CD4-positive, alpha-beta T cell treated with Interferon gamma for 1 hour (primary cell): ENCODE measurements at regions not wholly inside any gene's neighbourhood (a gene's known extent, or its start where the extent isn't known, plus 50 kb on each side); places are given as distances from the start of the nearest gene placed in this dataset.
"Not testable (repeated sequence)": the region's sequence is repeated elsewhere in the genome, so short reads cannot be mapped to it uniquely, and the experiment has no call there.

Source experiments
- DNase-seq: peaks from one replicate; pipeline ENCODE4 v3.0.0-alpha.2; 2020

DNA sequence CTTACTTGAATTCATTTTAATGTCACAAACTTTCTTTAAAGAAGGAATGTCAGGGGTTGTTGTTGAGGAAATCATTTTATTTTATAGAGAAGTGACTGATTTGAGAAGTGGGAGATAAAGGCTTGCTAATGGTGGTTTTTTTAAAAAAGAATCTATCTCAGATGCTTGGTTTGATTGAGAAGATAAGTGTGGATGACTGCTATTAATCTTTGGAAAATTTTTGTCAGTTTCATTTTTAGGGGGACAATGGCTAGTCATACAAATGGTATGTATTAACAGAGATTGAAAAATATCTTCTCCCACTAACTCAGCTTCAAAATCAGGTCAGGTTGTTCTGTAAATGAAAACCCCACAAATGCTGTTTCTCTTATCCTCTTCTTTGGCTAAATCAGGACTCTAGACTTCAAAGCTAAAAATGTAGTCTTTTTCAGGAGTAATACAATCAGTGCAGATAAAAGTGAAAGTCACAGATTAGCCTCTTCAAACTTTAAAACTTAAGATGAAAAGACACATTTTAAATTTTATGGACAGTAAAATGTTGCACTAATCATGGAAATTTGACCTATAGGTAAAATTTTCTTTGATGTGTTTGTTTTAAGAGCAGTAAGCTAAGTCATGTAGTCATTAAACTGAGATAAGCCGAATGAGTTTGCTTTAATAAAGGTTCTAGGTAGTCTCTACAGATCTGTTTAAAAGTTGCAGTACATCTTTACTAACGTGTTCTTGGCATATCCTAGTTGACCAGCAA lies 674.2 kb upstream of the VRK2 start:
- no peak for DNase-seq

DNA sequence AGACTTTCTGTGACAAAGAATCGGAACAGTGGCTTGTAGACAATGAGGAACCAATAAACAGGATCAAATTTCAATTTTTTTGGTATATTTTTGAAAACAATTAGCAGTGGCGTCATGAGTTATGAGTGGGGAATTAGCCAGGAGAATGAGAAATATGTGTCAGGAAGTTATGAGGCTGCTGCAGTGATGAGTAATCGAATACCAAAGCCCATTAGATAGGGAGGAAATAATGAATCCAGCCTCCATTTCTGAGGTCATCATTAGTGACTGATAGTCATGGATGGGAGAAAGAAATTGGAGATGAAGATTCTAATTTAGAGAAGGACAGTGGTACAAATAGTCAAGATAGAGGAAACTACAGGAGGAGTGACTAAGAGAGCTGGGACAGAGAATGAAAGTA lies 673.1 kb upstream of the VRK2 start:
- DNase-seq: no peak

DNA sequence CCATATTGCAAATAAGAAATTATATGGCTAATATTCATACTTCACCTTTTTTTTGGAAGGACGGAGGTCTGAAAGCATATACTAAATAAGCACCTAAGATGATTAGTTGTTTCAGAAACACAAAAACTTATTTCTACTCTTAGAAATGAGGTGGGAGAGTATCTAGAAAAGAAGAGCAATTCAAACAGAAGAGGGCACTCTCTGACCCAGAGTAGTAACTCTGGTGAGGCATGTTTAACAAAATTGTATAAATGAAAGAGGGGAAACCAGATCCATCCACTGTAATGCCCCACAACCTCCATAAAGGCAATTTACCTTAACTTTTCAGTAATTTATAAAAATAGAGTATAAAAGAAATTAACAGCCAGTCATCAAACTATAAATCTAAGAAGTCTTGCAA lies 669.6 kb upstream of the VRK2 start:
- no peak for DNase-seq

DNA sequence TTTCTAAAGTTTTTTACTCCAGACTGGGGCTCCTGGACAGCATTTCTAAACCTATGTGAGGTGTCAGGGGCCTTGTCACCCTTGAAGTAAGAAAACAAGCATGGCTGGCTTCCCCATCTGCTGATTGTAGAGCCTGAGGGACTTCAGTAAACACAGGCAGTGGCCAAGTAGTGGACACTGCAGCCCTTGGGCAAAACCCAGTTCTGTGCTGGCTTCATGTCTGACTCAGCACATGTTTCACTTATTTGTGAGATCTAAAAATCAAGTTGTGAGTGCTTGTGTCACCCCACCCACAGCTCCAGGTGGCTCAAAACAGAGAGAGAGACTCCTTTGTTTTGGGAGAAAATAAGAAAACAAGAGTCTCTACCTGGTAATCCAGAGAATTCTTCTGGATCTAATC lies 660.3 kb upstream of the VRK2 start:
- DNase-seq: no peak

DNA sequence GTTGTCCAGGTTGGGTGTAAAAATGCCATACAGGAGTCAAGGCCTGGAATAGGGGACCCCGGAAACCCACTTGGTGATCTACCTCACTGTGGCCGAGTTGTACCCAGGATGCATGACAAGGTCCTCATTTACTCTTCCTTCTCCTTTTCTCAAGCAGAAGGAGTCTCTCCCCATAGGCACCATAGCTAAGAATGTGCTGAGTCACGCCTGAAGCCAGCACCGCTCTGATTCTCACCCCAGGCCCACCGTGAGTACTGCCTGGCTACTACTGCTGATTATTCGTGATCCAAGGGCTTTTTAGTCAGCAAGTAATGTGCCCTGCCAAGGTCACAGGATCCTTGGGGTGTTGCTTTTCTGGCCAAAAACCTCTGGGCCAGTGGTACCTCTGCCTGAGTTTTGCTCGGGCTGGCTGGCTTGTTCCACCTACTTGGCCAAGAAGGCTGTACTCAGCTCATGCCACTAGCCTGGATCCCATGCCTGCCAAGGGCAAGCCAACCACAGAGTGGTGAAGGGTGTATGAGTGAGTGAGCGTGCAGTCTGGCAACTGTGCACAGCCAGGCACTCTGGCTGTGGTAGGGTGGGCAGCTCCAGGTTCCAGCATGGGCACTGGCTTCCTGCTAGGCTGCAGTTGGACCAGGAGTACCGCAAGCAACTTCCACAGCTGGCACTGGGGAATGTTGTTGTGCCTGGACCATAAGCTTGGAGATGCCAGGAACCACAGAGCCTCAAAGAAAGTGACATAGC lies 650.1 kb upstream of the VRK2 start:
- no peak for DNase-seq

DNA sequence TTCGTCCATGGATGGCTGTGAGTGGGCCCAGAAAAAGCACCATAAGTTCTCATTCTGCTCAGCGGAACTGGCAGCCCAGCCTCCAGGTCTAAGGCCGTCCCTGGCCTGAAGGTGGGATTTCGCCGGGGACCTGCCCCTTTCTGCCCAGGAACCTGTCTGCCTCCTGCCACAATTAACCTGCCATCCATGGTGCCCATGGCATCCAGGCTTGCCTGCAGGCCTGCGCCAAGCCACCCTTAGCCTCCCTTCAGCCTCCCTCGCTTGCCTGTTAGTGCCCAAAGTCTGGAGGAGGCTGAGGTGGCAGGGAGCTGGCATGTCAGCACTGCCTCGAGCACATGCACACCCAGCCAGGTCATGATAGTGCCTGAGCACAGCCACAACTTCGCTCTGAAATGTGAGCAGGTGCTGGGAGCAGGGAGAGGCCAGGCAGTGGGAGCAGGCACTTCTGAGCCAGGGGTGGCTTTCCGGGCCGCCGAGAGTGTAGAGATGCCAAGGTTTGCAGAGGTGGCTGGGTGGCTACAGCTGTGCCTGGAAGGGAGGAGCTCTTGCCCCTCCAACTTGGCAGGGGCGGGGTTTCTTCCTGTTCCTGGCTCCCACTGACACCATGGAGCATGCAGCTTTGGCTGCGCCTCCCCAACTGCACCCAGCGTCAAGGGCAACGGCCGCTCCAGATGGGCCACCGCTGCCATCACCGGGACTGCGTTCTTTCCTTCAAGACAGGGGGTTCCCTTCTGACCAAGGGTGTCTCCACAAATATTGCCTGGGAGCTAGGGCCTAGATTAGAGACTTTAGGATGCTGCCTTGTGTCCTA lies 648.9 kb upstream of the VRK2 start:
- DNase-seq: no peak

DNA sequence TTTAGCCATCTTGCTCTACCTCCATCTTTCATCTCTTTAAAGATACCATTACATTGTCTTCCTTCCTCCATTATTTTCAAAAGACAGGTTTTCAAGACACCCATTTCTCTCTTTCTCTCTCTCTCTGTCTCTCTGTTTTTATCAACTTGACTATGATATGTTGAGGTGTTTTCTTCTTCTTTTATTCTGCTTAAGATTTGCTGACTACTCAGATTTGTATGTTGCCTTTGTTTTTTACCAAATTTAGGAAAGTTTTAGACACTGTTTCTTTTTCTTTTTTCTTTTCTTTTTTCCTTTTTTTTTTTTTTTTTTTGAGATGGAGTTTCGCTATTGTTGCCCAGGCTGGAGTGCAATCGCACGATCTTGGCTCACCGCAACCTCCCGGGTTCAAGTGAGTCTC lies 647.5 kb upstream of the VRK2 start:
- no peak for DNase-seq

DNA sequence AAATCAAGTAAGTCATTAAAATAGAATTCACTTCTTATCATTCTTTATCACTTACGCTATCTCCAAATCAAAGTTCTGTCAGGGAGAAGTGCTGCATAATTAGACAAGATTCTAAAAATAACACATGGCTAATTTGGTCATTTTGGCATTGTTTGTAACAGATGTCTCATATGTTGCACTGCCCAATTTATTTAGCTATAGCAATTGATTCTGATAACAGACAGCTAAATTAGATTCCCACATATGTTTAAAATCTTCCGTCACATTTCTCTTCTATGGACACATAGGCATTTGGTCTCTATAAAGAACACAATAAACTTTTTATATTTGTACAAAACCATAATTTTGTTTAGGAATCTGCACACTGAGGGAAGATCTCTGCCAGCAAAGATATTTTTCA lies 644.5 kb upstream of the VRK2 start:
- DNase-seq: no peak

DNA sequence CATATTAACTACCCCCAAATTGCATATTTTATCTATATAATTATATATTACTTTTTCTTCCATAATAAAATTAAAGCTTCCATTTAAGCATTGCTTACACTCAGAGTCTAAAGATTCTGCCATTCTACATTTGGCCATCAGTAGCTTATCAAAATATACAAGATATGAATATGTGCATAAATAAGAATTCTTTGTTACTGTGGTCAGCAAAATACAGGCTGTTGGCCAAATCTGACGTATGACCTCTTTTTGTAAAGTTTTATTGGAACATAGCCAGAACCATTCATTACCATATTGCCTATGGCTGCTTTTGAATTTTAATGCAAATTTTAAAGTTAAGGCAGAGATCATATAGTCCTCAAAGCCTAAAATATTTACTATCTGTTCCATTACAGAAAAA lies 643.9 kb upstream of the VRK2 start:
- no peak for DNase-seq

DNA sequence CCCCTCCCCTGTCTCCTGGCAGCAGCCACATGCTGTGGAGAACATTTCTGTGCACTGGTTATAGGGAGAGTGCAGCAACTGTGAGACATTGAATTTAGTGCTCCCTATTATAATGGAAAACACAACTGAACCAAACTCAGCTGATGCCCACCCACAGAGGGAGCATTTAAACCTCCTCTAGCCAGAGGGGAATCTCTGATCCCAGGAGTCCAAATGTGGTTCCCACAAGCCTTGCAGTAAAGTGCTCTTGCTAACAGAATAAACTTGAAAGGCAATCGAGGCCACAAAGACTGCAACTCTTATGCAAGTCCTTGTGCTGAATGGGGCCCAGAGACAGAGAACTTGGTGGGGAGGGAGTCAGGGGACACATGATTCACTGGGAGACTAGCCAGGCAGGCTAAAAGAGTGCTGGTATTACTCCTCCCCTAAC lies 638.8 kb upstream of the VRK2 start:
- no peak for DNase-seq

DNA sequence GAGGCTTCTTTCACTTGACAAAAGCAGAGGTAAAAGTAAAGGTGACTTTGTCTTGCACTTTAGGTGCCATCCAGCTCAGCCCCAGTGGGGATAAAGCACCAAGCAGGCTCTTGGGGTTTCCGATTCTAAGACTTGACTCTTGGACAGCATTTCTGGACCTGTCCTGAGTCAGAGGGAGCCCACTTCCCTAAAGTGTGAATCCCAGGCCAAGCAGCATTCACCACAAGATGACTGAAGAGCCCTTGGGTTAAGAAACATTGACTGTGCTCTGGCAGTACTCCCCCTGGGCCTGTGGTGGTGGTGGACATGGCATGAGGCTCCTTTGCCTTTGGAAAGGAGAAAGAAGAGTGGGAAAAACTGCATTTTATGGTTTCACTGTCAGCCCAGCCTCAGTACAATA lies 638.0 kb upstream of the VRK2 start:
- DNase-seq: no peak

DNA sequence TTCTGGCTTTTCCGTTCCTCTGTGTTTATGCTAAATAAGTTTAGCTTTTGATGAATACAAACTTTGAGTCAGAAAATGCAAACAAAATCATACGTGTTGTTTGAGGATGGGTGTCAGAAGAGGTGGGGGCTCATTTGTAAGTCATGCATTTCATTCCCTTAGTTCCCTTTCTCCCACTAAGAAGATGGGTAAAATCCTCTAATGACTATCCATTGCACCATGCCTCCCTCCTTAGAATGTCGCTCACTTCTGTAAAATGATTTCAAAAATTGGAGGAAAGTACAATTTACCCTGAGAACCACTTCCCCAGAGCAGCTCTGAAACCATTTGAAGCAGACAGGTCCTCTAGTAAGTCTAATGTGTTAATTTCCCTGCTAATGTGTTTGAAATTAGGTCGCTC lies 629.6 kb upstream of the VRK2 start:
- DNase-seq: no peak

DNA sequence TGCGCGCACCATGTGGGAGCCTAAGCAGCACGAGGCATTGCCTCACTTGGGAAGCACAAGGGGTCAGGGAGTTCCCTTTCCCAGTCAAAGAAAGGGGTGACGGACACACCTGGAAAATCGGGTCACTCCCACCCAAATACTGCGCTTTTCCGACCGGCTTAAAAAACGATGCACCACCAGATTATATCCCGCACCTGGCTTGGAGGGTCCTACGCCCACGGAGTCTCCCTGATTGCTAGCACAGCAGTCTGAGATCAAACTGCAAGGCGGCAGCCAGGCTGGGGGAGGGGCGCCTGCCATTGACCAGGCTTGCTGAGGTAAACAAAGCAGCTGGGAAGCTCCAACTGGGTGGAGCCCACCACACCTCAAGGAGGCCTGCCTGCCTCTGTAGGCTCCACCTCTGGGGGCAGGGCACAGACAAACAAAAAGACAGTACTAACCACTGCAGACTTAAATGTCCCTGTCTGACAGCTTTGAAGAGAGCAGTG lies 627.7 kb upstream of the VRK2 start:
- not testable (repeated sequence) for DNase-seq

DNA sequence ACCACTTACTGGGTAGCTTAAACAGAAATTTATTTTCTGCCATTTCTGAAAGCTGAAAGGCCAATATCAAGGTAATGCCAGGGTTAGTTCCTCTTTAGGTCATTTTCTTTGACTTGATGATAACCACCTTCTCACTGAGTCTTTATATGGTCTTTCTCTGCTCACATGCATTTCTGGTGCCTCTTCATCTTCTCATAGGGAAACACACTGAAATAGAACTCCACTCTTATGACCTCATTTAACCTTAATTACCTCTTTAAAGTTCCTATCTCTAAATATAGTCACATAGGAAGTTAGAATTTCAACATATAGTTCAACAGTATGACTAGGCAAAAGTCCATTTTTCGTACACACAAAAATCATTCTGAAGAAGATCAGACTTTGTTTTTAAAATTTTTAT lies 616.8 kb upstream of the VRK2 start:
- DNase-seq: no peak

DNA sequence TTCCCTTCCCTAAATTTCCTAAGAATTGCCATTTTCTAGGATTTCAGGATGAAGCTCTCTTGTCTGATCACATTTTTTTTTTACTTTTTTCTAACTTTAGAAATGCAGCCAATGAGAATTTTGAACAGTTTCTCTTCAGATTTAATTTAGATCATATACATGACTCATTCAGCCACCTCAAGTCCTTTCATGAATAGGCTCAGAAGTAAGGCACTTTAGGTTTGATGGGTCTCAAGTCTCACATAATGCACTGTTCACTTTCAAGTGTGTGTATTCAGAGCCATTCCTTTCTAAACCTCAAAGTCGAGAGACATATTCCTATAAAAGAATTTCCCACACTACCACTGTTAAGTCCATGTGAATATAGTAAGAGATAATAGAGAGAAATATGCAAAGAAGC lies 614.1 kb upstream of the VRK2 start:
- no peak for DNase-seq

DNA sequence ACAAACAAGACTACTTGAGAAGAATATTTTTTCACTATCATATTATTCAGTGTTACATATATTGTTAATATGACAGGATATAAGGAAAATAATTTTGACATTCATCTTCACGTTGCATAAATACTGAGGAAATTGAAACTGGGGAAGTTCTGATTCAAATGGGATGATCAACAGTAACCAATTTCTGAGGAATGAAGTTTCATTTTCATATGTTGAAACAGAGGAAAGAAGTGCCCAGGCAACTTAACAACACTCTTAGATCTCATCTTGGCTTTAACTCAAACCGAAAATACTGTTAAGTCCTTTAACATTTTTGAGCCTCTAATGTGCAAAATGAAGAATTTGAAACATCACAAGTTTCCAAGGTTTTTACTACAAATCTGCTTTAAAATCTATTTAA lies 612.2 kb upstream of the VRK2 start:
- DNase-seq: no peak

DNA sequence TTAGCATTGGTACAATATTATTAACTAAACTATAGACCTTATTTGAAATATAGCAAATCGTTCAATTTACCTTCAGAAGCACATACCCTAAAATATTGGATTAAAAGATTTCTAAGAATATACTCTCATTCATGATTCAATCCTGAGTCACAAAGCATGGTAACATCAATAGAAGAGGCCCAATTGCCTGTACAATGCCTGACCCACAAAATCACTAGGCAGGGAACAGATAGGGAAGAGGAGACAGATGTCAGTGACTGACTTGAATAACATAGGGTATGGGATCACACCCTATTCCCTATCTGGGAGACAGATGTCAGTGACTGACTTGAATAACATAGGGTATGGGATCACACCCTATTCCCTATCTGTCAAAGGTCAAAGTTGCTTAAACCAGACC lies 611.6 kb upstream of the VRK2 start:
- DNase-seq: no peak

DNA sequence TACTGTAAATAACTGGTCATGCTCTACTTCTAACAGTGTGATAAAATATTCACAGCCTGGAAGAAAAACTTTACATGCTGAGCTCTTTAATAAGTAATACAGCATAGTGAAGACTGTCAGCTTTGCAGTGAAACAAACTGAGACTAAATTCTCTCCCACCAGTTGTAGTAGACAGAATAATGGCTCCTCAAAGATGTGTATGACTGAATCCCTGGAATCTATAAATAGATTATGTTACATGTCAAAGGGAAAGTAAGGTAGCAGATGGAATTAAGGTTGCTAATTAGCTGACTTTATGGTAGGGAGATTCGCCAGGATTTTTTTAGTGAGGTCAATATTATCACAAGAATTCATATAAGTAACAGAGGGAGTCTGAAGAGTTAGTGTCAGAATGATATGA lies 609.5 kb upstream of the VRK2 start:
- DNase-seq: no peak

DNA sequence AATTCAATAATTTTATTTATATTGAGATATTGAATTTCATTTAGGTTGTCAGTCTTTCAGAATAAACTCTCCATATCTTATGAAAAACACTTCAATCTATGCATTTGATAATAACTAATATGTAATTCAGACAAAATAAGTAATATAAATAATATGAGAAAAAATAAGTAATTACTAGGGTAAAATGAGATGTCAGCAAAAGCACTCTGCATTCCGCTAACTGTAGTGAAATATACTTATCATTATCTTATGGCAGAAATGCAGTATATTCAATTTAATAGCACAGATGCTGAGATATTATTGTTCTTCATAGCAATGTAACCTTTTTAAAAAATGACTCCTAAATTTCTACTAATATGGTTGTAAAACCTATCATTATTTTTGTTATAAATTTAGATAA lies 606.2 kb upstream of the VRK2 start:
- no peak for DNase-seq

DNA sequence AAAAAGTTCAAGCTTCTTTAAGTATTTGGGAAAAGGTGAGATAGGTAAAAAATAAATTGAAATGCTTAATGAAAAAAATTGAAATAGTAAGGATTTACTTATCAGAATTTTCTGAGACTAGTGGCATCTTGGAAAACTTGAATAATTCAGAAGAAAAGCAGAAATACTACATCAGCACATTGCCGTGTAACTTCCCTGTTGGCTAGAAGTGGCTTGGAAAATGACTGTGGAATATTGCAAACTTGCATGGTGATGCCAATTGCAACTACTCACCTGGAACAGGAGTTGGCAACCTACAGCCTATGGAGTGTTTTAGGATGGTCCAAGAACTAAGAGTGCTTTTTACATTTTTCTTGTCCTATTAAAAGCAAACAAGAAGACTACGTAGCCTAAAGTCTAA lies 603.5 kb upstream of the VRK2 start:
- DNase-seq: no peak

DNA sequence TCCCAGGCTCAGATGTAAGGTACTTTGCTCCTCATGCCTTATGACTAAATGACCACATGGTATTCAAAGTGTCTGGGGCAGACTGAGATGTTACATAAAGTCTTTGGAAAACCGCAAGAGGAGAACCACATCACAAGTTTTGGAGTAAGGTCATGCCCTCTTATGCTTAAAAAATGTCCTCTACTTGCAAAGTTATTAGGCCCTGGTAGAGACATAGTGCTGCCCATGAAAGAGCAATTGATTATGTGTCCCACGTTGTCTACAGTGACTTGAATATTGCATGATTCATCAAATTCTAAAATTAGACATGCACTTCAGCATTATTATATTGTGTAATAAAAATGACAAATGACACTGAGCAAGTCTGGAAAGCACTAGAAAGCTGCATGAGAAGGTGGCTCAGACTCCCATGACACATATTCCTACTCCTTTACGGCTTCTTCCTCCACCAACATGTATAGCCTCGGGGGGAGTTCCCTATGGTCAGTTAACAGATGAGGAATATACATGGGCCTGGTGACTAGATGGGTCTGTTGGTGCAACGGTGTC lies 602.6 kb upstream of the VRK2 start:
- peak; percentile 20 for DNase-seq

DNA sequence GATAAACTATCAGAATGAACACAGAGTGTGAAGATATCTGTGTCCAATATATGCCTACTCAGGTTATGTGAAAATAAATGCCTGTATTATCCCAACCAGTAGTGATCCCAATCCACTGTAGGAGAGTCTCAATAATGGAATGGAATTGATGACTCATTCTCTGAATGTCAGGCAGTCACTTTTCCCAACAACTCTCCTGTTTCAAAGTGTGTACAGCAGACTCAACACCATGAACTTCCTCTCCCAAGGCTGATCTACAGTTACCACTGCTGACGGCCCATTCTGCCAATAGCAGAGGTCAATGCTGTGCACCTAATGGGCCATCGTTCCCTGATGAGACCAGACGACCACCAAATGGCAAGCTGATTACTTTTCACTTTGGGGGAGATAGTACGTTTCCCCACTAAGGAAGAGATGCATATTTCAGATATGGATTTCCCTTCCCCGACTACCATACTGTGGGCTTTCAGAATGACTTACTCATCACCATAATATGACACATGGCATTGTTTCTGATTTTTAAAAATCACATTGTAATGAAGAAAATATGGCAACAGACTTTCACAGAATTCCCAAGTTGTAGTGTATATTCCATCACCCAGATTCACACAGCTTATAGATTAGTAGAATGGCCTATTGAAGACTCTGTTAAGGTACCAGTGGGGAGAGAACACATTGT lies 601.7 kb upstream of the VRK2 start:
- no peak for DNase-seq

DNA sequence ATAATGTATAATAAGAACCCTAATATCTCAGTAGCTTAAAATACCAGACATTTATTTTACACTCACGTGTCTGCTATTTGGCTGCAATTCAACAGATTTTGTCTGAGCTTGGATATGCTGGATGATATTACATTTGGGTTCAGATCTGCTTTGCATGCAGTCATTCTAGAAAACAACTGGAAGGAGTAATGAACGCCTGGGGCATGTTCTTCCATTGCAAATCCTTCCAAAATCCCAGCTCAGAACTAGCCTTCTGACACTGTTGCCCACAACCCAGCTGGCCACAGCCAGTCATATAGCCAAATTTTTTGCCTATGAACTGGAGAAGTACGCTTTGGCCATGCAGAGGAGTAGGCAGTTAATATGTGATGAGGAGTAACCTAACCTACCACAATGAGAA lies 597.8 kb upstream of the VRK2 start:
- no peak for DNase-seq
